HepG2 (cell line): ENCODE measurements at regions not wholly inside any gene's neighbourhood (a gene's known extent, or its start where the extent isn't known, plus 50 kb on each side); places are given as distances from the start of the nearest gene placed in this dataset.

Experiments used
- ATAC-seq: fragments of 200-7000 bp; cut with Tn5 transposase; 3 replicates; pipeline ENCODE4 v1.9.1; 2020; ENCODE audit warnings: mild to moderate bottlenecking, moderate library complexity
- BruUV-seq: library from RNA; stranded (reverse); fragments of 400-500 nt; replicated peaks from 2 replicates; lab custom pipeline; 2021; lab: Mats Ljungman, UMichigan
- CTCF ChIA-PET: fragments of 300-600 bp; formaldehyde crosslinking; extraction: SDS; loops from one replicate; lab custom pipeline; 2021; ENCODE audit warnings: low total read pairs, inconsistent platforms, low intra/inter-chr PET ratio; lab: Yijun Ruan, JAX
- POLR2A ChIA-PET: fragments of 350-600 bp; sonication (Branson Sonifier 250); formaldehyde crosslinking; loops from one replicate; lab custom pipeline; 2020; ENCODE audit warnings: antibody characterized with exemption, inconsistent platforms; lab: Yijun Ruan, JAX
- DNase-seq: peaks from one replicate; pipeline ENCODE4 v3.0.0-alpha.2; 2015; ENCODE audit warnings: low spot score
- FAIRE-seq: peaks from 3 replicates; lab custom pipeline; 2011; peaks lifted over from hg19 to GRCh38; lab: Jason Lieb, UNC
- H2AFZ ChIP-seq: one replicate; pipeline ENCODE4 v1.6.1; 2011; ENCODE audit warnings: low read length, inconsistent platforms
- H3K27ac ChIP-seq: fragments of 300-600 bp; 3 replicates; pipeline ENCODE4 v1.8.0; 2011; ENCODE audit warnings: mixed run types, mild to moderate bottlenecking, mixed read lengths, low read length, inconsistent platforms; ENCODE audit not compliant: insufficient read depth; ENCODE audit errors: extremely low read length
- H3K27me3 ChIP-seq, 2 experiments: fragments of 200-600 bp in 1 of 2; 2 replicates in 1 of 2; 3 replicates in 1 of 2; pipeline versions ENCODE4 v1.6.0 to v1.8.0; 2011; ENCODE audit warnings: low read length in 2 of 2, mild to moderate bottlenecking in 2 of 2, moderate library complexity in 2 of 2, inconsistent platforms in 1 of 2; ENCODE audit not compliant: insufficient read depth in 2 of 2, control insufficient read depth in 1 of 2
- H3K36me3 ChIP-seq, 2 experiments: fragments of 200-600 bp in 1 of 2; replicated peaks in 1 of 2; 2 replicates in 1 of 2; 3 replicates in 1 of 2; pipeline versions ENCODE4 v1.5.1 to v1.8.0; 2011; ENCODE audit warnings: low read length in 2 of 2, inconsistent platforms in 1 of 2; ENCODE audit not compliant: insufficient read depth in 2 of 2, control insufficient read depth in 1 of 2
- H3K4me1 ChIP-seq: 2 replicates; pipeline ENCODE4 v1.5.1; 2012; ENCODE audit warnings: low read length, inconsistent platforms; ENCODE audit not compliant: insufficient read depth
- H3K4me2 ChIP-seq: 2 replicates; pipeline ENCODE4 v1.6.0; 2011; ENCODE audit warnings: low read depth, low read length, inconsistent platforms
- H3K4me3 ChIP-seq, 3 experiments: fragments of 200-600 bp in 1 of 3; sonication (generic), shearing (Covaris generic) in 1 of 3; replicated peaks in 1 of 3; 2 replicates each; pipeline ENCODE4 v1.5.1; 2011 to 2016; ENCODE audit warnings: low read length in 3 of 3, inconsistent platforms in 2 of 3, low read depth in 2 of 3, mild to moderate bottlenecking in 2 of 3, control low read depth in 1 of 3, mixed read lengths in 1 of 3; ENCODE audit not compliant: insufficient read depth in 1 of 3
- H3K79me2 ChIP-seq: one replicate; pipeline ENCODE4 v1.6.1; 2011; ENCODE audit warnings: low read length, inconsistent platforms; ENCODE audit not compliant: insufficient read depth
- H3K9ac ChIP-seq: 2 replicates; pipeline ENCODE4 v1.6.0; 2011; ENCODE audit warnings: mild to moderate bottlenecking, low read depth, low read length, inconsistent platforms; ENCODE audit not compliant: insufficient read depth
- H3K9me3 ChIP-seq: 2 replicates; pipeline ENCODE4 v1.5.1; 2012; ENCODE audit warnings: mild to moderate bottlenecking, low read length
- H4K20me1 ChIP-seq: 2 replicates; pipeline ENCODE4 v1.6.0; 2011; ENCODE audit warnings: inconsistent platforms, mild to moderate bottlenecking, low read length, moderate library complexity; ENCODE audit not compliant: insufficient read depth
- ASH2L ChIP-seq: fragments of 300-600, 200-600 bp; sonication (generic); IDR thresholded peaks from 2 replicates; pipeline ENCODE4 v1.7.0; 2017; ENCODE audit warnings: low read depth, mild to moderate bottlenecking, moderate library complexity, mixed read lengths, low read length; ENCODE audit not compliant: insufficient read length
- HNRNPL ChIP-seq: fragments of 200-400 bp; formaldehyde crosslinking; IDR thresholded peaks from 2 replicates; pipeline ENCODE4 v1.6.1; 2017; ENCODE audit warnings: mild to moderate bottlenecking, low read depth, low read length
- MIER2 ChIP-seq: IDR thresholded peaks from 2 replicates; pipeline ENCODE4 v1.6.1; 2016; ENCODE audit warnings: missing biosample characterization, missing genetic modification reagents
- NFIC ChIP-seq: IDR thresholded peaks from 2 replicates; pipeline ENCODE4 v1.6.1; 2012; ENCODE audit warnings: mild to moderate bottlenecking, low read length, inconsistent platforms
- SNAPC5 ChIP-seq: sonication (generic); formaldehyde crosslinking; IDR thresholded peaks from 2 replicates; pipeline ENCODE4 v1.8.1; 2023; ENCODE audit warnings: mild to moderate bottlenecking, missing genetic modification reagents, borderline replicate concordance
- TOPORS ChIP-seq: sonication (generic); formaldehyde crosslinking; IDR thresholded peaks from 2 replicates; pipeline ENCODE4 v1.8.0; 2023; ENCODE audit warnings: mild to moderate bottlenecking, missing genetic modification reagents
- YY1 ChIP-seq: IDR thresholded peaks from 2 replicates; pipeline ENCODE4 v1.6.1; 2011; ENCODE audit warnings: low read length, low read depth, moderate library complexity, mild to moderate bottlenecking; ENCODE audit not compliant: insufficient read depth, insufficient replicate concordance
- ZNF281 ChIP-seq: sonication (generic); formaldehyde crosslinking; IDR thresholded peaks from 2 replicates; pipeline ENCODE4 v1.4.0; 2020; ENCODE audit warnings: missing genetic modification reagents, borderline replicate concordance
- ZNF354B ChIP-seq: sonication (generic); formaldehyde crosslinking; IDR thresholded peaks from 2 replicates; pipeline ENCODE4 v1.8.0; 2022; ENCODE audit warnings: mild to moderate bottlenecking, missing genetic modification reagents
- whole genome bisulfite sequencing: methylation state at CpG from one replicate; pipeline ENCODE4 v1.1.6; 2017; ENCODE audit warnings: low lambda C conversion rate; 5-methylcytosine and 5-hydroxymethylcytosine counted together
- in situ Hi-C: cut with HindIII; loops from 2 replicates; pipeline ENCODE4 v1.10.0; 2017; ENCODE audit warnings: low pct_unique_long_range_greater_than_20kb; ENCODE audit not compliant: extremely low pct_ligation_motif_present
- intact Hi-C: fragments of 100-400 bp; cut with micrococcal nuclease; formaldehyde crosslinking; loops from one replicate; pipeline ENCODE4 v1.10.0; 2022; ENCODE audit not compliant: unreplicated experiment
- TF ChIP-seq, protein P1 (sequence below): sonication (generic); formaldehyde crosslinking; IDR thresholded peaks from 2 replicates; pipeline ENCODE4 v1.4.0; 2020; ENCODE audit warnings: missing genetic modification reagents
- TF ChIP-seq, protein P2 (sequence below): sonication (generic); formaldehyde crosslinking; IDR thresholded peaks from 2 replicates; pipeline ENCODE4 v1.5.0; 2020; ENCODE audit warnings: mild to moderate bottlenecking, missing genetic modification reagents

DNA sequence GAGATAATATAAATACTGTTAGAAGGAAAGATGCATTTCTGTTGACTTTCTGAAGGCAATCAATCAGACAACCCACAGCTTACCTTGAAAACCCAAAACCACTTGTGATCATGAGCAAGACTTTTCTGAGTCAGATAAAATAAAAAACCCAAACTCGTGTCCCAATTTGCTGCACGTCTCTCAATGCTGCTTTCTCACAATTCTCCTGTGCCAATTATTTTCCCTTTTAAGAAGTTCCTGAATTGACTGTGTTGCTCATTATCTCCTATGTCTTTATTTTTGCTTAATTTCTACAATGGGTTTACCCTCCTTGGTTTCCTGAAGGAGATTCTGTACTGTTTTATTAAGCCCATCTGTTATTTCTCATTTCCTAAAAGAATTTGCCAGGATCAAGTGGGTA lies 1891.9 kb upstream of the PCDH10 start:
- no peak overlapping the region for H3K9ac ChIP-seq
- FAIRE-seq = no peak
- TF ChIP-seq, protein P1, sequence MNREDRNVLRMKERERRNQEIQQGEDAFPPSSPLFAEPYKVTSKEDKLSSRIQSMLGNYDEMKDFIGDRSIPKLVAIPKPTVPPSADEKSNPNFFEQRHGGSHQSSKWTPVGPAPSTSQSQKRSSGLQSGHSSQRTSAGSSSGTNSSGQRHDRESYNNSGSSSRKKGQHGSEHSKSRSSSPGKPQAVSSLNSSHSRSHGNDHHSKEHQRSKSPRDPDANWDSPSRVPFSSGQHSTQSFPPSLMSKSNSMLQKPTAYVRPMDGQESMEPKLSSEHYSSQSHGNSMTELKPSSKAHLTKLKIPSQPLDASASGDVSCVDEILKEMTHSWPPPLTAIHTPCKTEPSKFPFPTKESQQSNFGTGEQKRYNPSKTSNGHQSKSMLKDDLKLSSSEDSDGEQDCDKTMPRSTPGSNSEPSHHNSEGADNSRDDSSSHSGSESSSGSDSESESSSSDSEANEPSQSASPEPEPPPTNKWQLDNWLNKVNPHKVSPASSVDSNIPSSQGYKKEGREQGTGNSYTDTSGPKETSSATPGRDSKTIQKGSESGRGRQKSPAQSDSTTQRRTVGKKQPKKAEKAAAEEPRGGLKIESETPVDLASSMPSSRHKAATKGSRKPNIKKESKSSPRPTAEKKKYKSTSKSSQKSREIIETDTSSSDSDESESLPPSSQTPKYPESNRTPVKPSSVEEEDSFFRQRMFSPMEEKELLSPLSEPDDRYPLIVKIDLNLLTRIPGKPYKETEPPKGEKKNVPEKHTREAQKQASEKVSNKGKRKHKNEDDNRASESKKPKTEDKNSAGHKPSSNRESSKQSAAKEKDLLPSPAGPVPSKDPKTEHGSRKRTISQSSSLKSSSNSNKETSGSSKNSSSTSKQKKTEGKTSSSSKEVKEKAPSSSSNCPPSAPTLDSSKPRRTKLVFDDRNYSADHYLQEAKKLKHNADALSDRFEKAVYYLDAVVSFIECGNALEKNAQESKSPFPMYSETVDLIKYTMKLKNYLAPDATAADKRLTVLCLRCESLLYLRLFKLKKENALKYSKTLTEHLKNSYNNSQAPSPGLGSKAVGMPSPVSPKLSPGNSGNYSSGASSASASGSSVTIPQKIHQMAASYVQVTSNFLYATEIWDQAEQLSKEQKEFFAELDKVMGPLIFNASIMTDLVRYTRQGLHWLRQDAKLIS = no peak
- no peak for TF ChIP-seq NFIC
- no peak for TF ChIP-seq ASH2L
- no peak for TF ChIP-seq ZNF281 (CRISPR knock-in tag)
- no peak for TF ChIP-seq ZNF354B (CRISPR knock-in tag)
- TF ChIP-seq YY1 = no peak
- TF ChIP-seq HNRNPL = no peak
- TF ChIP-seq, protein P2, sequence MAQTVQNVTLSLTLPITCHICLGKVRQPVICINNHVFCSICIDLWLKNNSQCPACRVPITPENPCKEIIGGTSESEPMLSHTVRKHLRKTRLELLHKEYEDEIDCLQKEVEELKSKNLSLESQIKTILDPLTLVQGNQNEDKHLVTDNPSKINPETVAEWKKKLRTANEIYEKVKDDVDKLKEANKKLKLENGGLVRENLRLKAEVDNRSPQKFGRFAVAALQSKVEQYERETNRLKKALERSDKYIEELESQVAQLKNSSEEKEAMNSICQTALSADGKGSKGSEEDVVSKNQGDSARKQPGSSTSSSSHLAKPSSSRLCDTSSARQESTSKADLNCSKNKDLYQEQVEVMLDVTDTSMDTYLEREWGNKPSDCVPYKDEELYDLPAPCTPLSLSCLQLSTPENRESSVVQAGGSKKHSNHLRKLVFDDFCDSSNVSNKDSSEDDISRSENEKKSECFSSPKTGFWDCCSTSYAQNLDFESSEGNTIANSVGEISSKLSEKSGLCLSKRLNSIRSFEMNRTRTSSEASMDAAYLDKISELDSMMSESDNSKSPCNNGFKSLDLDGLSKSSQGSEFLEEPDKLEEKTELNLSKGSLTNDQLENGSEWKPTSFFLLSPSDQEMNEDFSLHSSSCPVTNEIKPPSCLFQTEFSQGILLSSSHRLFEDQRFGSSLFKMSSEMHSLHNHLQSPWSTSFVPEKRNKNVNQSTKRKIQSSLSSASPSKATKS (CRISPR knock-in tag) = no peak
- TF ChIP-seq SNAPC5 (CRISPR knock-in tag) = no peak
- no peak for TF ChIP-seq TOPORS (CRISPR knock-in tag)
- no peak for TF ChIP-seq MIER2 (CRISPR knock-in tag)
- TF ChIP-seq, all 625 proteins: peak for 0
- Histone ChIP-seq H4K20me1 (no peaks in the 10 kb centered on the region), H3K27me3 (no peaks in the 10 kb centered on the region; a peak in 1 of 5 replicates), H3K27ac (no peak overlapping the region), H3K9me3 (no peaks in the 10 kb centered on the region), H3K36me3 (no peaks in the 10 kb centered on the region), H3K79me2 (no peaks in the 10 kb centered on the region), H3K4me3 (no peak overlapping the region), H3K4me2 (no peak overlapping the region), H3K4me1 (no peaks in the 10 kb centered on the region), H2AFZ (no peak overlapping the region)
- ChIA-PET CTCF (no interaction called here), POLR2A (no interaction called here)
- in situ Hi-C loops (no loop called here), intact Hi-C loops (no loop called here)
- no TSS peak for BruUV-seq
- WGBS = 6% methylated on average over 2 of the region's 2 CpGs
- DNase-seq (no peak), ATAC-seq (no peak)
